Lower leg skin (tissue), 4 donors: ENCODE measurements at regions not wholly inside any gene's neighbourhood (a gene's known extent, or its start where the extent isn't known, plus 50 kb on each side); places are given as distances from the start of the nearest gene placed in this dataset.

Experiments
- DNase-seq, 2 donors: peaks; one replicate each; pipeline ENCODE4 v3.0.0-alpha.2; 2019; ENCODE audit warnings: low spot score in 2 of 2
- H3K4me3 ChIP-seq: fragments of 200-600 bp; sonication (generic); 2 replicates; pipeline ENCODE4 v1.5.1; 2017; ENCODE audit warnings: mild to moderate bottlenecking, low read depth; ENCODE audit not compliant: poor library complexity, severe bottlenecking
- CTCF ChIP-seq, 3 donors: fragments of 450-650 bp; IDR thresholded peaks; one replicate each; pipeline ENCODE4 v1.5.1; 2016; ENCODE audit warnings: antibody characterized with exemption in 3 of 3, mild to moderate bottlenecking in 3 of 3, moderate library complexity in 2 of 3
- POLR2A ChIP-seq, 2 donors: fragments of 450-650 bp; IDR thresholded peaks; one replicate each; pipeline ENCODE4 v1.6.1; 2016 to 2017; ENCODE audit warnings: antibody characterized with exemption in 2 of 2, mild to moderate bottlenecking in 1 of 2, moderate library complexity in 1 of 2
- WGBS, 2 donors: methylation state at CpG; one replicate each; pipeline ENCODE4 v1.1.5; 2018; 5-methylcytosine and 5-hydroxymethylcytosine counted together
- intact Hi-C: fragments of 100-400 bp; cut with DNase I; formaldehyde crosslinking; loops from one replicate; pipeline ENCODE4 v1.15.0; 2023; ENCODE audit warnings: low total_unique reads

DNA sequence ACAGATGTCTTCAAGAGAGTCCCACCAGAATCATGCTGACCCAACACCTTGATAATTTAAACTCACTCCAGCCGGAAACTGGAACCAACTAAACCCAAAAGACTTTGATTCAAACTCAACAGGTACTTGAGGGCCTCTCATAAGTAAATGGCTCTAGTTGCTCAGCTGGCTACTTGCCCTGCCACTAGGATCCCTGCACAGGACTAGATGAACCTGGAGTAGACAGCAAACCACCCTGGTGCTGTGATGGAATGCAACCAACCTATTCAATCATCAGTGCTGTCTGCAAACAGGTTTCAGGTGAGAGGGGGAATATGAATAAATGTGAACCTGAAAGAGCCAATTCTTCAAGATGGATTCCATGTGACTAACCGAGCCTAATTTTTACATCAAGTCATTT lies 216.3 kb downstream of the KATNAL1 start:
- 77 to 97% methylated on average over 2 of the region's 2 CpGs for WGBS, 2 donors
- intact Hi-C loops: no loop called here
- TF ChIP-seq POLR2A (IDR thresholded peaks at IDR 0.05): no peak
- TF ChIP-seq CTCF (IDR thresholded peaks at IDR 0.05): no peak
- H3K4me3 ChIP-seq: no peak overlapping the region
- DNase-seq: no peak

DNA sequence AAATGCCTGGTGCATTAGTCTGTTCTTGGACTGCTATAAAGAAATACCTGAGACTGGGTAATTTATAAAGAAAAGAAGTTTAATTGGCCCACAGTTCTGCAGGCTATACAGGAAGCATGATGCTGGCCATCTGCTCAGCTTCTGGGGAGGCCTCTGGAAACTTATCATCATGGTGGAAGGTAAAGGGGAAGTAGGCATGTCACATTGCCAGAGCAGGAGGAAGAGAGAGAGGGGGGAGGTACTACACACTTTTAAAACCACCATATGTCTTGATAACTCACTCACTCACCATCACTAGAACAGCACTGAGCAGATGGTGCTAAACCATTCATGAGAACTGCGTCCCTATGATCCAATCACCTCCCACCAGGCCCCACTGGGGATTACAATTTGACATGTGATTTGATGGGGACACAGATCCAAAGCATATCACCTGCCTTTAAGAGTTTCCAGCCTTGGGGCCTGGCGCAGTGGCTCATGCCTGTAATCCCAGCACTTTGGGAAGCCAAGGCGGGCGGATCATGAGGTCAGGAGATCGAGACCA lies 219.0 kb downstream of the KATNAL1 start:
- WGBS, 2 donors: 85 to 98% methylated on average over 5 of the region's 5 CpGs
- no peak for DNase-seq
- intact Hi-C loops: no loop called here
- H3K4me3 ChIP-seq: no peak overlapping the region
- TF ChIP-seq POLR2A (IDR thresholded peaks at IDR 0.05) (no peak), CTCF (IDR thresholded peaks at IDR 0.05) (no peak)

GRCh38 chr13:30085087-30085486 lies 222.3 kb downstream of the KATNAL1 start:
- DNase-seq: no peak
- TF ChIP-seq POLR2A (IDR thresholded peaks at IDR 0.05) (no peak), CTCF (IDR thresholded peaks at IDR 0.05) (no peak)
- WGBS, 2 donors: 88 to 93% methylated on average over 1 of the region's 1 CpG
- intact Hi-C loops: no loop called here
- no peak overlapping the region for H3K4me3 ChIP-seq

DNA sequence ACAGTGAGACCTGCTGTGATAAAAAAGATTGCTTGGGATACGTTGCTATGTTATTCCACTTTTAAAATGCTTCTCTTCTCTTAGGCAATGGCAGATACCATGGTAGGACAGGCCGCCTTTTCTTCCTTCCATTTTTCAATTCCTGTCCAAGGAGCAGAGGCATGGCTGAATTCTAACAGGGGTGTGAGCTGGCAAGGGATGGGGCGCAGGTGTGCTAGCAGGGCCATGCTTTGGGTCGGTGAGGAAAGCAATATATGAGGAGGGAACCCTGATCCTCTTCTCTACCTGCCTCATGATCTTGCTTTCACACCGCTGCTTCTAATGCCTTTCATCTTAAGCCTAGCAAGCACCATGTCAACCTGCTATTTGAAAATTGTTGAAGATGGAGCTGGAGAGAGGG lies 225.0 kb downstream of the KATNAL1 start:
- TF ChIP-seq CTCF (IDR thresholded peaks at IDR 0.05) (no peak), POLR2A (IDR thresholded peaks at IDR 0.05) (no peak)

DNA sequence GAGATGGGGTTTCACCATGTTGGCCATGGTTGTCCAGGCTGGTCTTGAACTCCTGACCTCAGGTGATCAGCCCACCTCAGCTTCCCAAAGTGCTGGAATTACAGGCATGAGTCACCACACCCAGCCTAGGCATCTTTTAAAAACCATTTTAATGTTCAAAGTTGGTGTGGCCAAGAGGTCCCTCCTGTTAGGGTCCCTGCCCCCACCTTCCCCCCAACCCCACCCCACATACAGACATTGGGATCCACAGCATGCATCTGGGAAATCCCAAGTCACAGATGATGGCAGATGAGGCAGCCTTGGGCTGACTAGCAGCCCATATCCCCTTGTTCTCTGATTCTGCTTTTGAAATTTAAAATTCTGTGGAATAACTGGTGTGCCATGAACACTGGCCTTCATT lies 226.0 kb downstream of the KATNAL1 start:
- no peak for DNase-seq
- no peak overlapping the region for H3K4me3 ChIP-seq
- no peak for TF ChIP-seq CTCF (IDR thresholded peaks at IDR 0.05)
- no peak for TF ChIP-seq POLR2A (IDR thresholded peaks at IDR 0.05)
- intact Hi-C loops: no loop called here

More for the DNA sequence above, 225.0 kb downstream of the KATNAL1 start:
- no peak for DNase-seq
- intact Hi-C loops: no loop called here
- no peak overlapping the region for H3K4me3 ChIP-seq
- 88 to 95% methylated on average over 5 of the region's 5 CpGs for WGBS, 2 donors

DNA sequence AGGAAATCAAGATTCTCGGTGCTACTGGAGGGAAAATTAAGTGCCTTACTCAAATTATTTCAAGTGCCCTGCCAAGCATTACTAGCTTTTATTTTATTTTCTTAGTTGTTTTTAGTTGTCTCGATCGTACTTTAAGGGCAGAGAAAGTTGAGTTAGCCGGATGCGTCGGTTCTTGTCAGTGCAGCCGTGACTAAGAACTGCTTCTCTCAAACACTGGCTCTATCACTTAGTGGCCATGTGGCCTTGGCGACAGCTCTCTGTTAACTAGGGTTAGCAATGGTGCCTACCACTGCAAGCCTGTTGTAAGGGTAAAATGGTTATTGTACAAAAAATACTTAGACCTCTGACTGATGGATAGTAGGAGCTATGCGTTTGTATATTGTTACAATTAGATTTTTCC lies 227.8 kb downstream of the KATNAL1 start:
- no peak overlapping the region for H3K4me3 ChIP-seq
- intact Hi-C loops: no loop called here
- WGBS, 2 donors: 73 to 79% methylated on average over 9 of the region's 9 CpGs
- TF ChIP-seq CTCF (IDR thresholded peaks at IDR 0.05) (no peak), POLR2A (IDR thresholded peaks at IDR 0.05) (no peak)
- DNase-seq: no peak
